ENCODE measurements at regions not wholly inside any gene's neighbourhood (a gene's known extent, or its start where the extent isn't known, plus 50 kb on each side); places are given as distances from the start of the nearest gene placed in this dataset.
A peak's percentile ranks its signal among the peaks of the same experiment; 100 is the strongest.

DNA sequence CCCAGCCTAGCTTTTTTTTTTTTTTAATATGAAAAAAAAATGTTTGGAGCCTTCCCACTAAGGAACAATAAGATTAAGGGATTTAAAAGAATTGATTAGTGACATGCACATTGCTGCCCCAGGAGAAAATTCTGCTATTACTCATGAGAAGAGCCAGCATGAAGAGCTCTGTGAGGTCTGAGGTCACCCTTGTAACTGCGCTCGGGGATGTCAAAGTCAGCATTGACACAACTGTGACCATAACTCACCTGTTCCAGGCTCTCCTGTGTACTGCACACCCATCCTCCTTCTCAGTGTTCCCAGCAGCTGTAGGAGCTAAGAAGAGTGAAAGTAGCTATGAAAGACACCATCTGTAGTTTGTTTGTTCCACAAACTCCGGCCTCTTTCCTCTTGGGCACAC lies 109.8 kb upstream of the FGF3 start:
- ATAC-seq = no peak
- DNase-seq (ENCODE audit: low spot score) = no peak

DNA sequence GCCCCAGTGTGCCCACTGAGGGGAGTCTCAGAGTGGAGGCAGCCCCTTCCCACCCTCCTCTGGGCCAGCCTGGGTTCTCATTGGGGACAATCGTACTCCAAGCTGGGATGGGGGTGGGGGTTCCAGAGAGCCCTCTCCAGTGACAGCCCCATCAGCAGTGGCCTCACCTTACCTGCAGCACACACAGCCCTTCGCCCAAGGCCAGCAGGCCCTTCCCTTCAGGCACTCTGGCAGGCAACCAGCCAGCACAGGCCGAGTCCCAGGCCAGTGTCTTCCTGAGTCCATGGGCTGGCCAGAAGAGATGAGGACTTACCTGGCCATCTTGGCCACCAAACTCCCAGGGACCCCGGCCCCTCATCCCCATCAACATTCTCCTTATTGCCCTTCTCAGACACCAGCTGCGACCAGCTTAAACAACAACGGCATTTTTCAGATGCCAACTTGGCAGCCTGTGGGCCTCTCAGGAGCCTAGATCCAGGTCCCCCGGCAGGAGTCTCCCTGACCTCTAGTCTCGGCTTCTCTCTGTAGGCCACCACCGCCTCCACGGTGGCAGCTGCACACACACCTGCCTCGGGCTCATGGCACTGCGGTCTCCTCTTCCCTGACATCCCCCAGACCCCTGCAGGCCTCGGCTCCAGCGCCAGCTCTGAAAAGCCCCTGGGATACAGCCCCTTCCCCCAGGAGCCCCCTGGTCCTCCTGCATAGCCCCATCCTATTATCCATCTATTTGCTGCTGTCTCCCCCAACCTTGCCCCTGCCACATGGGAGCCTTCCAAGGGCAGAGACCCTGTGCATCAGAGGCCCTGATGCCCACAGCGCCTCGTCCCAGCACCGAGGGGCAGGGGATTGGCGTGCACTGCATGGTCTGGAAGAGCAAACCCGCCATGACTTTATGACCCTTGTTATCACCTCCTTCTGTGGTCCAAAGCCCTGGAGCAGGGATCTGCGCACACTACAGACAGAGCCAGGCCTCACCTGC lies 111.2 kb upstream of the FGF3 start:
- ATAC-seq (no peak), DNase-seq (ENCODE audit: low spot score) (no peak)

DNA sequence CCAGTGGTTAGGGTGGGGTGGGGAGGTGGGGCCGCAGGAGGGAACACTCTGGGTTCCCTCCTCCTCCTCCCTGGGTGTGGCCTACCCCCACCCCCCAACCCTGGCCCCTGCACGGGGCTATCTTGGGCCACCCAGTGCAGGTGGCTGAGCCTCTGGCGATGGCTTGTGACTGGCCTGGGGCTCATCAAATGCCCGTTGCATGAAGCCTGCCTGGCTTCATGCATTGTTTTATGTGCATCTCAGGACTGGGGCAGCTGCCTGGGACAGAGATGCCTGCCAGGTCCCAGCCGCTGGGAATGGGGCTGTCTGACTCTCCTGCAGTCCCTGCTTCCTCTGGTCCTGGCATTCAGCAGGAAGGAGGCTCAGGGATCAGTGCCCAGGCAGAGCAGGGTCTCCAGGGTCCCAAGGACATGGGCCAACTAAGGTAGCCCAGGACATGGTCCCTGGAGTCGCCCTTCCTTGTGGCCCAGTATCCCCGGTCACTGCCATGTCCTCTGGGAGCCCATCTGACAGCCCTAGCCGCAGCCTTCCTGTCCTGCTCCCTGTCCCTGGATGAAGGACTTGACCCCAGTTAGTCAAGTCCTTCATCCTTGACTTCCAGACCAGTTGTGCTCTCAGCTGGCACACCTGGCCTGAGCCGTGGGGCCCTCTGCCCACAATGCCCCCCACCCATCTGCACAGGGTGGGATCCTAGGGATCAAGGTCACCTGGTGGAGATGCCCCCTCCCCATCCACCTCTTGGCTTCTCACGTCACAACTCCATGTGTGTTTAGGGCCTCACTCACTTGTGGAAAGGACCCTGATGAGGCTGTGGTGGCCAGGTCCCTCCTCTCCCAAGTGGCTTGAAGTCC lies 112.1 kb upstream of the FGF3 start:
- no peak for DNase-seq (ENCODE audit: low spot score)
- ATAC-seq = no peak

DNA sequence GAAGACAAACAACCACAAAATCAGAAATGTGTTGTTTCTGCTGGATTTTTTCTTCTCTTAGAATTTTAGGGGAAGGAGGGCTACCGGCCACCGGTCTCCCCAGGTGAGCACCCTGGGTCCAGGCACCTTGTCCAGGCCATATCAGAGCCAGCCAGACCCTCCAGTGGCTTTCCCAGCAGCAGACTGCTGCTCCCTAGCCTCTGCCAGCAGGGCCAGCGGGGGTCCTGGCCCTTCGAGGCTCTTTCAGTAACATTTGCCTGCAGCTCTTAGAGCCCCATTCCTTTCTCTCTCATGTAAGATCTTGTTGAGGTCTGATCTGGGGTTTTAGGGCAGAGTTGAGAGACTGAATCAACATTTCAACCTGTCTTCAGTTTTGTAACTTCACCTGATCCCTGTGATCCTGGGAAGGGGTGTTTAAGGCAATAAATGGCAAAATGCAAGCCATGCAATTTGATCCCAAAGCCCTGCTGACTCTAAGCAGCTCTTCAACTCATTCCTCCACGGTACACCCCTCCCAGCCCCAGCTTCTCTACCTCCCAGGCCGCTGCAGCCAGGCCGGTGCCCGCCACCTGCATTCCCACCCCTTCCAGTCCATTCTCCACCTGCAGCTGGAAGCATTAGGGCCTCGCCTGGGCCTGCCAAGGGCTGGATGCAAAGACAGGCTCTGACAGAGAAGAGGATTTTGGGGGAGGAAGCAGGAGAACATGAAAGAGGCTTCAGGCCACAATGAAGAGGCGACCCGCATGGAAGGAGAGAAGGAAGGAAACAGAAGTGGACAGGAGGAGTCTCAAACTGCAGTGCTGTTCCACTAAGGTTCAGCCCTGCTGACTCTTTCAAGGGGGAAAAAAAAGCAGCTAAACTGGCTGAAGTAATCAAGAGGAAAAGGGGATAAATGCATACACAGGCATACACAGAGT lies 113.0 kb upstream of the FGF3 start:
- no peak for DNase-seq (ENCODE audit: low spot score)
- ATAC-seq = no peak

GRCh38 chr11:69934861-69935494 lies 115.8 kb upstream of the FGF3 start:
- ATAC-seq (no peak), DNase-seq (ENCODE audit: low spot score) (no peak)

GRCh38 chr11:69935941-69936505 lies 116.8 kb upstream of the FGF3 start:
- ATAC-seq = no peak
- DNase-seq (ENCODE audit: low spot score) = no peak

- no peak for ATAC-seq
- DNase-seq (ENCODE audit: low spot score) = no peak
These were observed 117.6 kb upstream of the FGF3 start for GRCh38 chr11:69936771-69937170.

GRCh38 chr11:69938206-69938605 lies 119.0 kb upstream of the FGF3 start:
- no peak for ATAC-seq
- DNase-seq (ENCODE audit: low spot score) = no peak

GRCh38 chr11:69939551-69940245 lies 120.5 kb upstream of the FGF3 start:
- DNase-seq (ENCODE audit: low spot score) = no peak
- ATAC-seq = peak; percentile 71

- DNase-seq (ENCODE audit: low spot score) = no peak
- ATAC-seq = no peak
These were observed 121.0 kb upstream of the FGF3 start for GRCh38 chr11:69940246-69940610.

- no peak for ATAC-seq
- DNase-seq (ENCODE audit: low spot score) = no peak
These were observed 122.5 kb upstream of the FGF3 start for GRCh38 chr11:69941546-69942332.

- no peak for DNase-seq (ENCODE audit: low spot score)
- no peak for ATAC-seq
These were observed 123.2 kb upstream of the FGF3 start for GRCh38 chr11:69942333-69942820.

GRCh38 chr11:69943066-69943465 lies 123.8 kb upstream of the FGF3 start:
- peak; percentile 62 for DNase-seq (ENCODE audit: low spot score)

GRCh38 chr11:69943506-69943905 lies 124.3 kb upstream of the FGF3 start:
- no peak for ATAC-seq
- DNase-seq (ENCODE audit: low spot score) = no peak

More at GRCh38 chr11:69943066-69943465, 123.8 kb upstream of the FGF3 start:
- peak; percentile 90 for ATAC-seq

DNA sequence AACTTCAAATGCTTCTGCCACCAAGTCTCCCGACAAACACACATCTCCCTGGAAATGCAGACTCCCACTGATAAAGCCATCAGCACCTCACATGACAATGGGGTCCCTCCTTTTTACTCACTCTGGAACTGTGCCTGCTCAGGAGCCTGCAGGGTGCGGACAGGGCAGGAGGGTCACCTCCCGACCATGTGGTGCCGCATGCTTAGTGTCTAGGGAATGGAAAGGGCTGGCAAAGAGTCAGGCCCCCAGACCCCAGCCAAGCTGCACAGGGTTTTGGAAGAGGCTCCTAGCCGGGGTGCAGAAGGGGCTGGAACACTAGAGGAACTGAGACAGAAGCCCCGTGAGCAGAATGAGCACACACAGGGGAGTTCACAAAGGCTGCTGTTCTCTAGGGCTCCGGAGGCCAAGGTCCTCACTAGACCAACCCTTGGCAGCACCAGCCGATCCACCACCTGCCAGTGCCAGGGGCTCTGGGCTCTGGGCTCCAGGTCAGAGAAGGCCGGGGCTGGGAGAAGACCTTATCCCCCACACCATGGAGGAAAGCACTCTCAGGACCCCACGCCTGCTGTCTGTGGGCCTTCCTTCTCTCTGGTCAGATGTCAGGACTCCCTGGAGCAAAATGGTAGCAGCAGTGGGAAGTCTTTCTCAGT lies 125.1 kb upstream of the FGF3 start:
- no peak for DNase-seq (ENCODE audit: low spot score)
- peak; percentile 28 for ATAC-seq

DNA sequence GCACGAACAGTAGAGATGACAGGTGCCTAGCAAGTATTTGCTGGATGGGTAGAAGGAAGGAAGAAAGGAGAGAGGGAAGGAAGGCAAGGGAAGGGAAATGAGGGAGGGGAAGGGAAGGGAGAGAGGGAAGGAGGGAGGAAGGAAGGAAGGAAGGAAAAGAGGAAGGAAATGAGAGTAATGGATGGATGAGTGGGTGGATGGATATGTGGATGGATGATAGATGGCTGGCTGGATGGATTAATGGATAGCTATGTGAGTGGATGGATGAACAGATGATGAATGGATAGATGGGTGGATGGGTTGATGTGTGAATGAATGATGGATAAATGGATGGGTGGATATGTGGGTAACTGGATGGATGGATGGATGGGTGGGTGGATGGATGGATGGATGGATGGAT lies 125.9 kb upstream of the FGF3 start:
- ATAC-seq (no peak), DNase-seq (ENCODE audit: low spot score) (no peak)

- DNase-seq (ENCODE audit: low spot score) = no peak
- no peak for ATAC-seq
These were observed 128.0 kb upstream of the FGF3 start for GRCh38 chr11:69947059-69947792.

All from left lobe of liver (tissue), 2 donors.